WTC11 (cell line): ENCODE measurements at regions not wholly inside any gene's neighbourhood (a gene's known extent, or its start where the extent isn't known, plus 50 kb on each side); places are given as distances from the start of the nearest gene placed in this dataset.

Experiments
- ATAC-seq: fragments of 200-7000 bp; cut with Tn5 transposase; 2 replicates; pipeline ENCODE4 v1.10.0; 2021; ENCODE audit warnings: mild to moderate bottlenecking, moderate library complexity
- CTCF ChIA-PET: fragments of 300-600 bp; sonication (Branson Sonifier 250); formaldehyde crosslinking; loops from one replicate; lab custom pipeline; 2021; ENCODE audit warnings: antibody characterized with exemption; lab: Charles Lee
- POLR2A ChIA-PET: fragments of 350-600 bp; sonication (Branson Sonifier 250); formaldehyde crosslinking; loops from one replicate; lab custom pipeline; 2021; ENCODE audit warnings: antibody characterized with exemption; lab: Charles Lee
- DNase-seq: peaks from one replicate; pipeline ENCODE4 v3.0.0; 2021; ENCODE audit warnings: low spot score
- H3K27ac Mint-ChIP-seq: 2 replicates; pipeline ENCODE4 v1.8.0; 2021; ENCODE audit warnings: mixed read lengths
- H3K27me3 Mint-ChIP-seq: 2 replicates; pipeline ENCODE4 v1.8.0; 2021; ENCODE audit warnings: low read depth, mild to moderate bottlenecking, moderate library complexity, mixed read lengths
- H3K36me3 Mint-ChIP-seq: 2 replicates; pipeline ENCODE4 v1.8.0; 2021; ENCODE audit warnings: mixed read lengths
- H3K4me1 Mint-ChIP-seq: 2 replicates; pipeline ENCODE4 v1.8.0; 2022; ENCODE audit warnings: mixed read lengths
- H3K4me3 Mint-ChIP-seq: 2 replicates; pipeline ENCODE4 v1.8.0; 2021; ENCODE audit warnings: mild to moderate bottlenecking, moderate library complexity, mixed read lengths
- H3K9me3 Mint-ChIP-seq: 2 replicates; pipeline ENCODE4 v1.8.0; 2021; ENCODE audit warnings: mixed read lengths
- CREM ChIP-seq: sonication (generic); formaldehyde crosslinking; IDR thresholded peaks from 2 replicates; pipeline ENCODE4 v1.8.1; 2022; ENCODE audit warnings: mild to moderate bottlenecking, missing genetic modification reagents, moderate library complexity
- EMX1 ChIP-seq: fragments of 250-450 bp; sonication (Bioruptor Pico); IDR thresholded peaks from 2 replicates; pipeline ENCODE4 v1.8.0; 2021; ENCODE audit warnings: mild to moderate bottlenecking
- ESRRA ChIP-seq: sonication (generic); formaldehyde crosslinking; IDR thresholded peaks from 2 replicates; pipeline ENCODE4 v1.8.1; 2022; ENCODE audit warnings: mild to moderate bottlenecking, missing genetic modification reagents, borderline replicate concordance
- FOXK1 ChIP-seq: sonication (generic); formaldehyde crosslinking; IDR thresholded peaks from 2 replicates; pipeline ENCODE4 v1.8.0; 2022; ENCODE audit warnings: mild to moderate bottlenecking, moderate library complexity, missing genetic modification reagents
- GRHL2 ChIP-seq: fragments of 250-450 bp; sonication (Bioruptor Pico); IDR thresholded peaks from 2 replicates; pipeline ENCODE4 v1.8.0; 2022; ENCODE audit warnings: mild to moderate bottlenecking, moderate library complexity; ENCODE audit not compliant: insufficient replicate concordance, severe bottlenecking
- GTF2I ChIP-seq: fragments of 250-450 bp; sonication (Bioruptor Pico); conservative IDR thresholded peaks from 2 replicates; pipeline ENCODE4 v1.4.0; 2021; ENCODE audit warnings: mild to moderate bottlenecking
- JUN ChIP-seq: sonication (generic); formaldehyde crosslinking; IDR thresholded peaks from 2 replicates; pipeline ENCODE4 v1.8.0; 2023; ENCODE audit warnings: mild to moderate bottlenecking, missing genetic modification reagents
- KAT7 ChIP-seq: sonication (generic); formaldehyde crosslinking; IDR thresholded peaks from 2 replicates; pipeline ENCODE4 v1.8.1; 2023; ENCODE audit warnings: missing genetic modification reagents, mild to moderate bottlenecking, borderline replicate concordance
- SMAD4 ChIP-seq: sonication (generic); formaldehyde crosslinking; IDR thresholded peaks from 2 replicates; pipeline ENCODE4 v1.8.0; 2022; ENCODE audit warnings: mild to moderate bottlenecking, missing genetic modification reagents
- SOX15 ChIP-seq: fragments of 250-450 bp; sonication (Bioruptor Pico); IDR thresholded peaks from 2 replicates; pipeline ENCODE4 v1.9.0; 2021; ENCODE audit warnings: mild to moderate bottlenecking
- TP53 ChIP-seq: sonication (generic); formaldehyde crosslinking; IDR thresholded peaks from 2 replicates; pipeline ENCODE4 v1.8.1; 2023; ENCODE audit warnings: mild to moderate bottlenecking, missing genetic modification reagents
- ZNF232 ChIP-seq: sonication (generic); formaldehyde crosslinking; IDR thresholded peaks from 2 replicates; pipeline ENCODE4 v1.8.0; 2022; ENCODE audit warnings: mild to moderate bottlenecking, missing genetic modification reagents
- ZNF263 ChIP-seq: sonication (generic); formaldehyde crosslinking; IDR thresholded peaks from 2 replicates; pipeline ENCODE4 v1.8.1; 2022; ENCODE audit warnings: low read depth, mild to moderate bottlenecking, moderate library complexity, missing genetic modification reagents
- ZNF396 ChIP-seq: fragments of 250-450 bp; sonication (Bioruptor Pico); IDR thresholded peaks from 2 replicates; pipeline ENCODE4 v1.8.0; 2021; ENCODE audit warnings: mild to moderate bottlenecking, moderate library complexity, borderline replicate concordance
- TF ChIP-seq, protein P1 (sequence below): sonication (generic); formaldehyde crosslinking; IDR thresholded peaks from 2 replicates; pipeline ENCODE4 v1.8.1; 2022; ENCODE audit warnings: low read depth, mild to moderate bottlenecking, moderate library complexity, missing genetic modification reagents, borderline replicate concordance
- TF ChIP-seq, protein P2 (sequence below): sonication (generic); formaldehyde crosslinking; IDR thresholded peaks from 2 replicates; pipeline ENCODE4 v1.8.0; 2022; ENCODE audit warnings: mild to moderate bottlenecking, missing genetic modification reagents
- TF ChIP-seq, protein P3 (sequence below): sonication (generic); formaldehyde crosslinking; IDR thresholded peaks from 2 replicates; pipeline ENCODE4 v1.8.1; 2023; ENCODE audit warnings: mild to moderate bottlenecking, missing genetic modification reagents
- TF ChIP-seq, protein P4 (sequence below): sonication (generic); formaldehyde crosslinking; IDR thresholded peaks from 2 replicates; pipeline ENCODE4 v1.8.1; 2022; ENCODE audit warnings: mild to moderate bottlenecking, missing genetic modification reagents, moderate library complexity, borderline replicate concordance
- TF ChIP-seq, protein P5 (sequence below): sonication (generic); formaldehyde crosslinking; conservative IDR thresholded peaks from 2 replicates; pipeline ENCODE4 v1.8.1; 2022; ENCODE audit warnings: mild to moderate bottlenecking, missing genetic modification reagents
- TF ChIP-seq, protein P6 (sequence below): sonication (generic); formaldehyde crosslinking; conservative IDR thresholded peaks from 2 replicates; pipeline ENCODE4 v1.8.1; 2023; ENCODE audit warnings: mild to moderate bottlenecking, low read depth, missing genetic modification reagents, moderate library complexity
- TF ChIP-seq, protein P7 (sequence below): fragments of 250-450 bp; sonication (Bioruptor Pico); conservative IDR thresholded peaks from 2 replicates; pipeline ENCODE4 v1.9.0; 2021; ENCODE audit warnings: mild to moderate bottlenecking
- TF ChIP-seq, protein P8 (sequence below): sonication (generic); formaldehyde crosslinking; IDR thresholded peaks from 2 replicates; pipeline ENCODE4 v1.8.0; 2022; ENCODE audit warnings: mild to moderate bottlenecking, missing genetic modification reagents
- TF ChIP-seq, protein P9 (sequence below): sonication (generic); formaldehyde crosslinking; IDR thresholded peaks from 2 replicates; pipeline ENCODE4 v1.8.1; 2022; ENCODE audit warnings: mild to moderate bottlenecking, moderate library complexity, missing genetic modification reagents

DNA sequence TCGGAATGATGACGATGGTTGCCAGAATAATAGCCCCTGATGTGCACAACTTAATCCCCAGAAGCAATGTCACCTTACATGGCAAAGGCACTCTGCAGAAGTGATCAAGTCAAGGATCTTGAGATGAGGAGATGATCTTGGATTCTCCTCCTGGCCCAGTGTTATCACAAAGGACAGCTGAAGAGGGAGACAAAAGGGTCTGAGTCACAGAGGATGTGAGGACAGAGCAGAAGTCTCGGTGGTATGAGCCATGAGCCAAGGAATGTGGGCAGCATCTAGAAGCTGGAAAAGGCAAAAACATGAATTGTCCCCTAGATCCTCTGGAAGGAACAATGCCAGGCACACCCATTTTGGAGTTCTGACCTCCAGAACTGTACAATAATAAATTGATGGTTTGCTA lies 358.5 kb downstream of the MYCN start:
- Mint-ChIP-seq H3K9me3 (peaks cover 24% of the 10 kb centered on the region), H3K4me1 (peaks cover 18% of the 10 kb centered on the region), H3K4me3 (no peak overlapping the region), H3K27ac (no peak overlapping the region)
- TF ChIP-seq FOXK1 (CRISPR knock-in tag) (no peak), TP53 (CRISPR knock-in tag) (no peak), ZNF232 (no peak), ESRRA (no peak), ZNF263 (no peak), EMX1 (no peak), SOX15 (no peak)
- TF ChIP-seq, protein P1, sequence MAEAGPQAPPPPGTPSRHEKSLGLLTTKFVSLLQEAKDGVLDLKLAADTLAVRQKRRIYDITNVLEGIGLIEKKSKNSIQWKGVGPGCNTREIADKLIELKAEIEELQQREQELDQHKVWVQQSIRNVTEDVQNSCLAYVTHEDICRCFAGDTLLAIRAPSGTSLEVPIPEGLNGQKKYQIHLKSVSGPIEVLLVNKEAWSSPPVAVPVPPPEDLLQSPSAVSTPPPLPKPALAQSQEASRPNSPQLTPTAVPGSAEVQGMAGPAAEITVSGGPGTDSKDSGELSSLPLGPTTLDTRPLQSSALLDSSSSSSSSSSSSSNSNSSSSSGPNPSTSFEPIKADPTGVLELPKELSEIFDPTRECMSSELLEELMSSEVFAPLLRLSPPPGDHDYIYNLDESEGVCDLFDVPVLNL (CRISPR knock-in tag), result no peak
- TF ChIP-seq, protein P2, sequence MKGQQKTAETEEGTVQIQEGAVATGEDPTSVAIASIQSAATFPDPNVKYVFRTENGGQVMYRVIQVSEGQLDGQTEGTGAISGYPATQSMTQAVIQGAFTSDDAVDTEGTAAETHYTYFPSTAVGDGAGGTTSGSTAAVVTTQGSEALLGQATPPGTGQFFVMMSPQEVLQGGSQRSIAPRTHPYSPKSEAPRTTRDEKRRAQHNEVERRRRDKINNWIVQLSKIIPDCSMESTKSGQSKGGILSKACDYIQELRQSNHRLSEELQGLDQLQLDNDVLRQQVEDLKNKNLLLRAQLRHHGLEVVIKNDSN (CRISPR knock-in tag), result no peak
- TF ChIP-seq, protein P3, sequence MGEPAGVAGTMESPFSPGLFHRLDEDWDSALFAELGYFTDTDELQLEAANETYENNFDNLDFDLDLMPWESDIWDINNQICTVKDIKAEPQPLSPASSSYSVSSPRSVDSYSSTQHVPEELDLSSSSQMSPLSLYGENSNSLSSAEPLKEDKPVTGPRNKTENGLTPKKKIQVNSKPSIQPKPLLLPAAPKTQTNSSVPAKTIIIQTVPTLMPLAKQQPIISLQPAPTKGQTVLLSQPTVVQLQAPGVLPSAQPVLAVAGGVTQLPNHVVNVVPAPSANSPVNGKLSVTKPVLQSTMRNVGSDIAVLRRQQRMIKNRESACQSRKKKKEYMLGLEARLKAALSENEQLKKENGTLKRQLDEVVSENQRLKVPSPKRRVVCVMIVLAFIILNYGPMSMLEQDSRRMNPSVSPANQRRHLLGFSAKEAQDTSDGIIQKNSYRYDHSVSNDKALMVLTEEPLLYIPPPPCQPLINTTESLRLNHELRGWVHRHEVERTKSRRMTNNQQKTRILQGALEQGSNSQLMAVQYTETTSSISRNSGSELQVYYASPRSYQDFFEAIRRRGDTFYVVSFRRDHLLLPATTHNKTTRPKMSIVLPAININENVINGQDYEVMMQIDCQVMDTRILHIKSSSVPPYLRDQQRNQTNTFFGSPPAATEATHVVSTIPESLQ (CRISPR knock-in tag), result no peak
- TF ChIP-seq, protein P4, sequence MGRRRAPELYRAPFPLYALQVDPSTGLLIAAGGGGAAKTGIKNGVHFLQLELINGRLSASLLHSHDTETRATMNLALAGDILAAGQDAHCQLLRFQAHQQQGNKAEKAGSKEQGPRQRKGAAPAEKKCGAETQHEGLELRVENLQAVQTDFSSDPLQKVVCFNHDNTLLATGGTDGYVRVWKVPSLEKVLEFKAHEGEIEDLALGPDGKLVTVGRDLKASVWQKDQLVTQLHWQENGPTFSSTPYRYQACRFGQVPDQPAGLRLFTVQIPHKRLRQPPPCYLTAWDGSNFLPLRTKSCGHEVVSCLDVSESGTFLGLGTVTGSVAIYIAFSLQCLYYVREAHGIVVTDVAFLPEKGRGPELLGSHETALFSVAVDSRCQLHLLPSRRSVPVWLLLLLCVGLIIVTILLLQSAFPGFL (CRISPR knock-in tag), result no peak
- TF ChIP-seq, all 79 proteins: peak for 0
- Mint-ChIP-seq H3K27me3 (no peaks in the 10 kb centered on the region; the same call in 1 of the 2 replicates), H3K36me3 (peaks cover 8% of the 10 kb centered on the region; the same call in 1 of the 2 replicates)
- POLR2A ChIA-PET, result no interaction called here
- DNase-seq (no peak), ATAC-seq (no peak)
- CTCF ChIA-PET, result no interaction called here

DNA sequence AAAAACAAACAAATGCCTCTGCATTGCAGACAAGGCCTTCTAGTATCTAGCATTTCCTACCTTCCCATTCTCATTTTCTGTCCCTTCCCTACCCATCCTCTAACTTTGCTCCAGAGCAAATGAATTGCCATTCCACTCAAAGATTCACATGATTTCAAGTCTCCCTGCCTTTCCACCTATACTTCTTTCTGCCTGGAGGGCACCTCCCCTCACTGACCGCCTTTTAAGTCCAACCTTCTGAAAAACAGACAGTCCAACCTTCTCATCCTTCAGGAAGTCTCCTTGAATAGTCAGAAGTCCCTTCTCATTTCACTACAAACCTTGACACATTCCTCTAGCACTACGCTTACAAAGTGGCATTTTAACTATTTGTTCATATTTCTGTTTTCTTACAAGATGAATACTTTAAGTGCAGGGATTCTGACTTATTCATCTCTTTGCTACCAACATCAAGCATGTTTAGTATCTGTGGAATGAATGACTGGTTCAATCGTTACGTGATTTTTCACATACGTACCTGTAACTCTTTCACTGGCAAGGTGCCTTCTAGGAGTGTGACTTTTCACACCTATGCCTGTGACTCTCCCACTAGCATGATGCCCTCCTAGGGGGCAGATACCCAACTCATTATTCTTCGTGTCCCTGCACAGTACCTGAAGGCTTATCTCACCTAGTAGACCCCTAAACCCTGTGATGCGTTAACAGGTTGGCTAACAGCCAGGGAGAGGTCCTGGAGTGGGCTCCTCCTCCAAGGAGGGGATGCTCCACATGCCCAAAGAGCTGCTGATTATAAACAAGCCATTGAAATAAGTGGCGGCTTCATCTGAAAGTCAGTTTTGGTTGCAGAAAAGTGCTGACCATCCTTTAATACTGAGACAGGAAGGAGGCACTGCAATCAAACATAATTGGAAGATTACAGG lies 356.2 kb downstream of the MYCN start:
- DNase-seq (no peak), ATAC-seq (no peak)
- ChIA-PET POLR2A (no interaction called here), CTCF (no interaction called here)
- peaks cover 8% of the 10 kb centered on the region for H3K4me1 Mint-ChIP-seq
- no peak overlapping the region for H3K27ac Mint-ChIP-seq
- peaks cover 8% of the 10 kb centered on the region; the same call in 1 of the 2 replicates for H3K36me3 Mint-ChIP-seq
- peaks cover 20% of the 10 kb centered on the region for H3K9me3 Mint-ChIP-seq
- no peak overlapping the region for H3K4me3 Mint-ChIP-seq
- H3K27me3 Mint-ChIP-seq, result no peaks in the 10 kb centered on the region; the same call in 1 of the 2 replicates
- TF ChIP-seq JUN (CRISPR knock-in tag), result no peak
- no peak for TF ChIP-seq GRHL2 (CRISPR knock-in tag)
- TF ChIP-seq KAT7 (CRISPR knock-in tag), result no peak
- TF ChIP-seq, protein P5, sequence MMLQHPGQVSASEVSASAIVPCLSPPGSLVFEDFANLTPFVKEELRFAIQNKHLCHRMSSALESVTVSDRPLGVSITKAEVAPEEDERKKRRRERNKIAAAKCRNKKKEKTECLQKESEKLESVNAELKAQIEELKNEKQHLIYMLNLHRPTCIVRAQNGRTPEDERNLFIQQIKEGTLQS (CRISPR knock-in tag), result no peak
- TF ChIP-seq ZNF263, result no peak
- TF ChIP-seq, protein P6, sequence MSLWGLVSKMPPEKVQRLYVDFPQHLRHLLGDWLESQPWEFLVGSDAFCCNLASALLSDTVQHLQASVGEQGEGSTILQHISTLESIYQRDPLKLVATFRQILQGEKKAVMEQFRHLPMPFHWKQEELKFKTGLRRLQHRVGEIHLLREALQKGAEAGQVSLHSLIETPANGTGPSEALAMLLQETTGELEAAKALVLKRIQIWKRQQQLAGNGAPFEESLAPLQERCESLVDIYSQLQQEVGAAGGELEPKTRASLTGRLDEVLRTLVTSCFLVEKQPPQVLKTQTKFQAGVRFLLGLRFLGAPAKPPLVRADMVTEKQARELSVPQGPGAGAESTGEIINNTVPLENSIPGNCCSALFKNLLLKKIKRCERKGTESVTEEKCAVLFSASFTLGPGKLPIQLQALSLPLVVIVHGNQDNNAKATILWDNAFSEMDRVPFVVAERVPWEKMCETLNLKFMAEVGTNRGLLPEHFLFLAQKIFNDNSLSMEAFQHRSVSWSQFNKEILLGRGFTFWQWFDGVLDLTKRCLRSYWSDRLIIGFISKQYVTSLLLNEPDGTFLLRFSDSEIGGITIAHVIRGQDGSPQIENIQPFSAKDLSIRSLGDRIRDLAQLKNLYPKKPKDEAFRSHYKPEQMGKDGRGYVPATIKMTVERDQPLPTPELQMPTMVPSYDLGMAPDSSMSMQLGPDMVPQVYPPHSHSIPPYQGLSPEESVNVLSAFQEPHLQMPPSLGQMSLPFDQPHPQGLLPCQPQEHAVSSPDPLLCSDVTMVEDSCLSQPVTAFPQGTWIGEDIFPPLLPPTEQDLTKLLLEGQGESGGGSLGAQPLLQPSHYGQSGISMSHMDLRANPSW (CRISPR knock-in tag), result no peak
- no peak for TF ChIP-seq CREM (CRISPR knock-in tag)
- TF ChIP-seq, protein P7, sequence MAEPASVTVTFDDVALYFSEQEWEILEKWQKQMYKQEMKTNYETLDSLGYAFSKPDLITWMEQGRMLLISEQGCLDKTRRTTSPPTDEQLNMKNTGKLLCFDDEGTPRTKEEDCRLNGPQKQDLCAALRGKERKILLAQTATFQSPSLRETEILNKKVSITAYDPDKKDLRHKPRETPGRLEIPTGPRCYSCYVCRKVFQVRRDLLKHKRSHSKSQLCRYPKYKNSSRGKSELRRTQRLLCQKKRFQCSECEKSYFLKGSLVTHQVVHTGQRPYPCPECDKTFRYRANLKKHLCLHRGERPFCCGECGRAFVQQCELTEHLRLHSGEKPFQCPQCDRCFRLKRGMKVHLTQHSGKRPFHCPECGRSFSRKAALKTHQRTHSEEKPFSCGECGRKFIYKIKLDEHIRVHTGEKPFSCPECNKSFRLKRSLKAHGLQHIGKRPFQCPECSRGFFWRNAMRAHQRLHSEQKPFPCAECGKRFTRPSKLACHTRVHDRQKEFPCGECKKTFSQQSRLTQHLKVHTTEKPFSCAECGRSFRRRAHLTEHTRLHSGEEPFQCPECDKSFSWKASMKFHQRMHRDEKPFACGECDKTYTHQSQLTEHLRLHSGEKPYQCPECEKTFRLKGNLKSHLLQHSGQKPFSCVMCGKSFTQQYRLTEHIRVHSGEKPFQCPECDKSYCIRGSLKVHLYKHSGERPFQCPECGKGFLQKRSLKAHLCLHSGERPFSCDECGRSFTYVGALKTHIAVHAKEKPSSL (CRISPR knock-in tag), result no peak
- TF ChIP-seq, protein P8, sequence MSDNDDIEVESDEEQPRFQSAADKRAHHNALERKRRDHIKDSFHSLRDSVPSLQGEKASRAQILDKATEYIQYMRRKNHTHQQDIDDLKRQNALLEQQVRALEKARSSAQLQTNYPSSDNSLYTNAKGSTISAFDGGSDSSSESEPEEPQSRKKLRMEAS, result no peak
- TF ChIP-seq SMAD4 (CRISPR knock-in tag), result no peak
- TF ChIP-seq, protein P9, sequence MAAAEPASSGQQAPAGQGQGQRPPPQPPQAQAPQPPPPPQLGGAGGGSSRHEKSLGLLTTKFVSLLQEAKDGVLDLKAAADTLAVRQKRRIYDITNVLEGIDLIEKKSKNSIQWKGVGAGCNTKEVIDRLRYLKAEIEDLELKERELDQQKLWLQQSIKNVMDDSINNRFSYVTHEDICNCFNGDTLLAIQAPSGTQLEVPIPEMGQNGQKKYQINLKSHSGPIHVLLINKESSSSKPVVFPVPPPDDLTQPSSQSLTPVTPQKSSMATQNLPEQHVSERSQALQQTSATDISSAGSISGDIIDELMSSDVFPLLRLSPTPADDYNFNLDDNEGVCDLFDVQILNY (CRISPR knock-in tag), result no peak
- TF ChIP-seq ZNF396, result no peak
- no peak for TF ChIP-seq GTF2I (CRISPR knock-in tag)
